H9 (cell line): ENCODE measurements at regions not wholly inside any gene's neighbourhood (a gene's known extent, or its start where the extent isn't known, plus 50 kb on each side); places are given as distances from the start of the nearest gene placed in this dataset.

Experiments used
- DNase-seq: peaks from one replicate; pipeline ENCODE4 v3.0.0-alpha.2; 2017
- H2AFZ ChIP-seq: one replicate; pipeline ENCODE4 v1.6.1; 2013; ENCODE audit warnings: mild to moderate bottlenecking, low read length, control low read depth, moderate library complexity
- H2AK5ac ChIP-seq: 2 replicates; pipeline ENCODE4 v1.6.1; 2013; ENCODE audit warnings: low read length, control low read depth, mixed read lengths; ENCODE audit not compliant: insufficient read length
- H2BK120ac ChIP-seq: one replicate; pipeline ENCODE4 v1.6.1; 2013; ENCODE audit warnings: low read depth, mild to moderate bottlenecking, low read length, control low read depth, inconsistent platforms; ENCODE audit not compliant: poor library complexity, severe bottlenecking
- H2BK12ac ChIP-seq: 2 replicates; pipeline ENCODE4 v1.6.1; 2013; ENCODE audit warnings: low read length, control low read depth, mixed read lengths, low read depth; ENCODE audit not compliant: insufficient read length
- H2BK15ac ChIP-seq: 2 replicates; pipeline ENCODE4 v1.6.1; 2013; ENCODE audit warnings: low read depth, low read length, control low read depth
- H2BK20ac ChIP-seq: one replicate; pipeline ENCODE4 v1.6.1; 2013; ENCODE audit warnings: low read depth, mild to moderate bottlenecking, low read length, control low read depth, inconsistent platforms; ENCODE audit not compliant: poor library complexity, severe bottlenecking
- H2BK5ac ChIP-seq: 2 replicates; pipeline ENCODE4 v1.6.1; 2013; ENCODE audit warnings: low read length, control low read depth, mixed read lengths; ENCODE audit not compliant: insufficient read length
- H3K14ac ChIP-seq: 2 replicates; pipeline ENCODE4 v1.6.1; 2013; ENCODE audit warnings: low read length, control low read depth; ENCODE audit not compliant: insufficient read depth
- H3K18ac ChIP-seq: 2 replicates; pipeline ENCODE4 v1.6.1; 2013; ENCODE audit warnings: low read depth, mild to moderate bottlenecking, mixed read lengths, low read length, control low read depth; ENCODE audit not compliant: insufficient read length
- H3K23ac ChIP-seq: 2 replicates; pipeline ENCODE4 v1.6.1; 2013; ENCODE audit warnings: low read length, control low read depth, mixed read lengths, low read depth; ENCODE audit not compliant: insufficient read length
- H3K23me2 ChIP-seq: 2 replicates; pipeline ENCODE4 v1.6.1; 2013; ENCODE audit warnings: low read depth, mild to moderate bottlenecking, mixed read lengths, low read length, control low read depth; ENCODE audit not compliant: insufficient read length, poor library complexity, severe bottlenecking
- H3K27ac ChIP-seq: 2 replicates; pipeline ENCODE4 v1.5.1; 2013; ENCODE audit warnings: low read length, control low read depth, mixed read lengths, low read depth; ENCODE audit not compliant: insufficient read length
- H3K27me3 ChIP-seq: 2 replicates; pipeline ENCODE4 v1.6.1; 2013; ENCODE audit warnings: low read length, control low read depth, inconsistent platforms; ENCODE audit not compliant: insufficient read depth
- H3K4ac ChIP-seq: 2 replicates; pipeline ENCODE4 v1.6.1; 2013; ENCODE audit warnings: low read depth, mild to moderate bottlenecking, control low read depth, inconsistent platforms, low read length, moderate library complexity
- H3K4me1 ChIP-seq: 2 replicates; pipeline ENCODE4 v1.6.1; 2013; ENCODE audit warnings: low read length, control low read depth, inconsistent platforms; ENCODE audit not compliant: insufficient read depth
- H3K4me2 ChIP-seq: 2 replicates; pipeline ENCODE4 v1.6.1; 2013; ENCODE audit warnings: low read length, control low read depth, mixed read lengths; ENCODE audit not compliant: insufficient read length, insufficient read depth
- H3K56ac ChIP-seq: 2 replicates; pipeline ENCODE4 v1.6.1; 2013; ENCODE audit warnings: low read depth, mild to moderate bottlenecking, mixed read lengths, low read length, control low read depth; ENCODE audit not compliant: insufficient read length
- H3K79me1 ChIP-seq: 2 replicates; pipeline ENCODE4 v1.6.1; 2013; ENCODE audit warnings: low read depth, mild to moderate bottlenecking, moderate library complexity, low read length, control low read depth, inconsistent platforms; ENCODE audit not compliant: insufficient read depth, poor library complexity, severe bottlenecking
- H3K79me2 ChIP-seq: 2 replicates; pipeline ENCODE4 v1.6.1; 2013; ENCODE audit warnings: low read length, control low read depth, inconsistent platforms; ENCODE audit not compliant: insufficient read depth
- H3K9ac ChIP-seq: 2 replicates; pipeline ENCODE4 v1.6.1; 2013; ENCODE audit warnings: low read length, control low read depth, mixed read lengths; ENCODE audit not compliant: insufficient read length; ENCODE audit errors: extremely low read depth
- H3K9me3 ChIP-seq: one replicate; pipeline ENCODE4 v1.6.1; 2013; ENCODE audit warnings: low read depth, low read length, inconsistent platforms; ENCODE audit not compliant: control insufficient read depth
- H3T11ph ChIP-seq: one replicate; pipeline ENCODE4 v1.6.1; 2013; ENCODE audit warnings: mild to moderate bottlenecking, low read length, control low read depth, inconsistent platforms
- H4K20me1 ChIP-seq: one replicate; pipeline ENCODE4 v1.6.1; 2013; ENCODE audit not compliant: control insufficient read depth, insufficient read length, insufficient read depth
- H4K5ac ChIP-seq: 2 replicates; pipeline ENCODE4 v1.6.1; 2013; ENCODE audit warnings: low read depth, mild to moderate bottlenecking, mixed read lengths, low read length, control low read depth; ENCODE audit not compliant: insufficient read length
- H4K8ac ChIP-seq: replicated peaks from 2 replicates; pipeline ENCODE4 v1.6.1; 2013; ENCODE audit warnings: low read length, control low read depth, mixed read lengths, low read depth; ENCODE audit not compliant: insufficient read length
- H4K91ac ChIP-seq: 2 replicates; pipeline ENCODE4 v1.6.1; 2013; ENCODE audit warnings: low read depth, mild to moderate bottlenecking, moderate library complexity, mixed read lengths, low read length, control low read depth; ENCODE audit not compliant: insufficient read length
- H3K27ac Mint-ChIP-seq, 3 experiments: 2 replicates in 2 of 3; 3 replicates in 1 of 3; pipeline ENCODE4 v1.8.0; 2020 to 2021; ENCODE audit warnings: mixed read lengths in 3 of 3, mild to moderate bottlenecking in 1 of 3, moderate library complexity in 1 of 3
- H3K27me3 Mint-ChIP-seq: 2 replicates; pipeline ENCODE4 v1.8.0; 2021; ENCODE audit warnings: low read depth, mild to moderate bottlenecking, moderate library complexity, mixed read lengths
- H3K36me3 Mint-ChIP-seq, 3 experiments: 2 replicates in 2 of 3; 3 replicates in 1 of 3; pipeline ENCODE4 v1.8.0; 2020 to 2021; ENCODE audit warnings: low read depth in 3 of 3, mixed read lengths in 3 of 3; ENCODE audit not compliant: insufficient read depth in 1 of 3
- H3K4me1 Mint-ChIP-seq, 2 experiments: 2 replicates each; pipeline ENCODE4 v1.8.0; 2020; ENCODE audit warnings: mixed read lengths in 2 of 2
- H3K4me3 Mint-ChIP-seq, 2 experiments: 2 replicates in 1 of 2; 3 replicates in 1 of 2; pipeline ENCODE4 v1.8.0; 2020 to 2021; ENCODE audit warnings: mild to moderate bottlenecking in 2 of 2, mixed read lengths in 2 of 2, moderate library complexity in 1 of 2
- H3K9me3 Mint-ChIP-seq, 2 experiments: 2 replicates in 1 of 2; 3 replicates in 1 of 2; pipeline ENCODE4 v1.8.0; 2020; ENCODE audit warnings: mild to moderate bottlenecking in 2 of 2, mixed read lengths in 2 of 2, moderate library complexity in 1 of 2
- CTCF ChIP-seq: fragments of 200-600 bp; sonication (generic); conservative IDR thresholded peaks from 3 replicates; pipeline ENCODE4 v1.8.0; 2021; ENCODE audit warnings: antibody characterized with exemption, mild to moderate bottlenecking
- WGBS: extraction: QIAGEN DNeasy Blood & Tissue Kit; methylation state at CpG from one replicate; pipeline ENCODE4 v1.1.7; 2013; ENCODE audit warnings: missing lambda C conversion rate, low lambda C conversion rate, mixed read lengths; ENCODE audit not compliant: insufficient read length; ENCODE audit errors: extremely low coverage; 5-methylcytosine and 5-hydroxymethylcytosine counted together

- no peak for DNase-seq
- Histone ChIP-seq H3K4me1 (peaks cover 3% of the 10 kb centered on the region; the same call in 1 of the 2 replicates), H2AFZ (peak overlapping the region; percentile 52), H3K23me2 (no peaks in the 10 kb centered on the region), H2BK120ac (no peak overlapping the region), H3K79me1 (no peaks in the 10 kb centered on the region), H3K9me3 (no peaks in the 10 kb centered on the region), H4K91ac (no peak overlapping the region), H3K27me3 (no peaks in the 10 kb centered on the region), H3K27ac (no peak overlapping the region), H3K4ac (no peak overlapping the region), H2BK12ac (no peak overlapping the region), H3K79me2 (no peaks in the 10 kb centered on the region), H3T11ph (no peak overlapping the region), H3K14ac (no peak overlapping the region), H2BK15ac (no peak overlapping the region), H4K20me1 (no peaks in the 10 kb centered on the region), H2AK5ac (no peak overlapping the region), H2BK5ac (no peak overlapping the region), H2BK20ac (no peak overlapping the region), H3K18ac (no peak overlapping the region), H3K9ac (no peak overlapping the region), H4K5ac (no peak overlapping the region), H3K23ac (no peak overlapping the region), H4K8ac (no peak overlapping the region), H3K4me2 (no peak overlapping the region), H3K56ac (no peak overlapping the region)
- H3K36me3 Mint-ChIP-seq: no peaks in the 10 kb centered on the region; a peak in 1 of 7 replicates
- H3K27ac Mint-ChIP-seq: peak overlapping the region; percentile 53 to 97 (median 73); a peak in 5 of 7 replicates
- no peaks in the 10 kb centered on the region for H3K27me3 Mint-ChIP-seq
- no peaks in the 10 kb centered on the region for H3K9me3 Mint-ChIP-seq
- H3K4me3 Mint-ChIP-seq: no peak overlapping the region
- WGBS: no CpG with 5 or more reads among the region's 3 CpGs
- peaks cover 24 to 26% of the 10 kb centered on the region in 2 experiments for H3K4me1 Mint-ChIP-seq
- TF ChIP-seq CTCF: no peak
Measured at GRCh38 chr7:90007001-90007654, 147.1 kb upstream of the STEAP1 start.
